ENCODE measurements at regions not wholly inside any gene's neighbourhood (a gene's known extent, or its start where the extent isn't known, plus 50 kb on each side); places are given as distances from the start of the nearest gene placed in this dataset.

GRCh38 chr1:166703726-166704462, 135.4 kb upstream of the POGK start:
- Histone ChIP-seq H3K4me1 (replicated peaks in 1 of 4; ENCODE audit: control insufficient read depth in 3 of 4, insufficient read depth in 4 of 4, low read length in 3 of 4) (no peaks in the 10 kb centered on the region), H3K4me3 (ENCODE audit: extremely low read depth in 1 of 4, insufficient read depth in 2 of 4, low read depth in 3 of 4, low read length in 4 of 4) (no peak overlapping the region), H3K9me3 (ENCODE audit: insufficient read depth in 2 of 2, low read depth in 1 of 2, low read length in 1 of 2) (no peaks in the 10 kb centered on the region), H3K23me2 (ENCODE audit: low read depth, low read length) (no peaks in the 10 kb centered on the region), H4K5ac (ENCODE audit: insufficient read length, low read depth, low read length) (no peak overlapping the region), H3K79me2 (ENCODE audit: control insufficient read depth in 1 of 2, insufficient read depth in 2 of 2, low read length in 2 of 2) (no peaks in the 10 kb centered on the region), H4K91ac (replicated peaks; ENCODE audit: insufficient read length, low read length) (no peak overlapping the region), H3K27me3 (replicated peaks in 1 of 4; ENCODE audit: control insufficient read depth in 3 of 4, extremely low read depth in 1 of 4, insufficient read depth in 3 of 4, low read length in 3 of 4) (no peaks in the 10 kb centered on the region), H2AK5ac (ENCODE audit: low read depth, low read length) (no peak overlapping the region), H3K79me1 (ENCODE audit: low read depth, low read length) (no peaks in the 10 kb centered on the region), H3K9ac (replicated peaks in 1 of 4; ENCODE audit: extremely low read depth in 1 of 4, low read depth in 3 of 4, low read length in 3 of 4) (no peak overlapping the region), H2BK20ac (ENCODE audit: low read length) (no peak overlapping the region), H2BK12ac (ENCODE audit: low read depth, low read length) (no peak overlapping the region), H3K27ac (ENCODE audit: low read depth, low read length) (no peak overlapping the region), H2AFZ (ENCODE audit: low read length) (no peak overlapping the region), H3K18ac (ENCODE audit: extremely low read depth, low read length) (no peak overlapping the region), H3K4ac (replicated peaks; ENCODE audit: insufficient read length, low read depth, low read length) (no peak overlapping the region), H3K36me3 (ENCODE audit: control insufficient read depth in 2 of 4, insufficient read depth in 4 of 4, low read length in 3 of 4) (no peaks in the 10 kb centered on the region), H3K14ac (ENCODE audit: insufficient read length) (no peak overlapping the region), H2BK15ac (ENCODE audit: low read length) (no peak overlapping the region), H4K20me1 (replicated peaks in 1 of 2; ENCODE audit: control insufficient read depth in 1 of 2, insufficient read depth in 2 of 2, low read length in 2 of 2) (no peaks in the 10 kb centered on the region), H2BK120ac (replicated peaks; ENCODE audit: low read depth, low read length) (no peak overlapping the region), H2BK5ac (ENCODE audit: low read depth, low read length) (no peak overlapping the region), H3K56ac (replicated peaks; ENCODE audit: insufficient read length, low read depth, low read length) (no peak overlapping the region), H3K4me2 (ENCODE audit: insufficient read depth in 1 of 2, low read depth in 2 of 2, low read length in 2 of 2) (no peak overlapping the region), H3K23ac (ENCODE audit: insufficient read length) (no peak overlapping the region), H4K8ac (ENCODE audit: extremely low read depth, insufficient read depth, low read length) (no peak overlapping the region)
- WGBS, 2 experiments (ENCODE audit: extremely low coverage in 1 of 2, insufficient coverage in 1 of 2, insufficient read length in 1 of 2, insufficient replicate concordance in 2 of 2, low coverage in 1 of 2, low lambda C conversion rate in 2 of 2, missing lambda C conversion rate in 1 of 2): 89% methylated on average over 4 of the region's 4 CpGs; no CpG with 5 or more reads in 1 of the 2 experiments
- DNase-seq (ENCODE audit: low read depth in 1 of 2, low spot score in 2 of 2) (no peak), FAIRE-seq (no peak)
- CTCF ChIA-PET (ENCODE audit: partially characterized antibody): no interaction called here
- POLR2A ChIA-PET (ENCODE audit: partially characterized antibody): no interaction called here
- TF ChIP-seq CBX5 (IDR thresholded peaks at IDR 0.05; ENCODE audit: low read depth, low read length): no peak
- no peak for TF ChIP-seq POLR2AphosphoS5 (IDR thresholded peaks at IDR 0.05; ENCODE audit: low read depth, low read length)
- TF ChIP-seq GABPA (IDR thresholded peaks at IDR 0.05; ENCODE audit: borderline replicate concordance, insufficient read depth, low read length): no peak
- TF ChIP-seq SIX5 (IDR thresholded peaks at IDR 0.05; ENCODE audit: low read depth, low read length): no peak
- TF ChIP-seq RBBP5 (IDR thresholded peaks at IDR 0.05; ENCODE audit: borderline replicate concordance, low read depth, low read length): no peak
- TF ChIP-seq HDAC2 (IDR thresholded peaks at IDR 0.05; ENCODE audit: borderline replicate concordance in 1 of 2, low read depth in 2 of 2, low read length in 2 of 2): no peak
- no peak for TF ChIP-seq FOSL1 (IDR thresholded peaks at IDR 0.05; ENCODE audit: insufficient read depth, low read depth, low read length)
- TF ChIP-seq SIRT6 (IDR thresholded peaks at IDR 0.05; ENCODE audit: low read length): no peak
- TF ChIP-seq CTCF (IDR thresholded peaks at IDR 0.05; ENCODE audit: control extremely low read depth in 1 of 3, insufficient read depth in 1 of 3, low read depth in 1 of 3, low read length in 3 of 3): no peak
- TF ChIP-seq, protein P1, sequence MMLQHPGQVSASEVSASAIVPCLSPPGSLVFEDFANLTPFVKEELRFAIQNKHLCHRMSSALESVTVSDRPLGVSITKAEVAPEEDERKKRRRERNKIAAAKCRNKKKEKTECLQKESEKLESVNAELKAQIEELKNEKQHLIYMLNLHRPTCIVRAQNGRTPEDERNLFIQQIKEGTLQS (IDR thresholded peaks at IDR 0.05; ENCODE audit: insufficient read depth, low read depth, low read length): no peak

All from H1 (cell line).